KG1 (cell line): ENCODE measurements at regions not wholly inside any gene's neighbourhood (a gene's known extent, or its start where the extent isn't known, plus 50 kb on each side); places are given as distances from the start of the nearest gene placed in this dataset.

Experiments
- DNase-seq: peaks from one replicate; lab custom pipeline; 2025; lab: John Stamatoyannopoulos, UW

GRCh38 chr6:168384045-168385036 is 56.6 kb upstream of the SMOC2 start:
- DNase-seq, result no peak

GRCh38 chr6:168385037-168385759 is 55.8 kb upstream of the SMOC2 start:
- DNase-seq, result no peak

GRCh38 chr6:168385858-168386735 is 54.9 kb upstream of the SMOC2 start:
- DNase-seq, result no peak

- no peak for DNase-seq
Measured at GRCh38 chr6:168386973-168387372, 54.0 kb upstream of the SMOC2 start.

GRCh38 chr6:168387426-168387825 is 53.6 kb upstream of the SMOC2 start:
- DNase-seq, result no peak

GRCh38 chr6:168387911-168388310 is 53.1 kb upstream of the SMOC2 start:
- no peak for DNase-seq

GRCh38 chr6:168388641-168389633 is 52.0 kb upstream of the SMOC2 start:
- DNase-seq, result no peak

GRCh38 chr6:168390749-168391420 is 50.1 kb upstream of the SMOC2 start:
- no peak for DNase-seq
